GM10266 (cell line): ENCODE measurements at regions not wholly inside any gene's neighbourhood (a gene's known extent, or its start where the extent isn't known, plus 50 kb on each side); places are given as distances from the start of the nearest gene placed in this dataset.

Source experiments
- DNase-seq: peaks from one replicate; pipeline ENCODE4 v3.0.0; 2012; ENCODE audit errors: extremely low spot score
- CTCF ChIP-seq: IDR thresholded peaks from 2 replicates; pipeline ENCODE4 v1.5.1; 2012; ENCODE audit warnings: mild to moderate bottlenecking, low read depth; ENCODE audit not compliant: control insufficient read depth, insufficient read depth; ENCODE audit errors: missing control alignments

DNA sequence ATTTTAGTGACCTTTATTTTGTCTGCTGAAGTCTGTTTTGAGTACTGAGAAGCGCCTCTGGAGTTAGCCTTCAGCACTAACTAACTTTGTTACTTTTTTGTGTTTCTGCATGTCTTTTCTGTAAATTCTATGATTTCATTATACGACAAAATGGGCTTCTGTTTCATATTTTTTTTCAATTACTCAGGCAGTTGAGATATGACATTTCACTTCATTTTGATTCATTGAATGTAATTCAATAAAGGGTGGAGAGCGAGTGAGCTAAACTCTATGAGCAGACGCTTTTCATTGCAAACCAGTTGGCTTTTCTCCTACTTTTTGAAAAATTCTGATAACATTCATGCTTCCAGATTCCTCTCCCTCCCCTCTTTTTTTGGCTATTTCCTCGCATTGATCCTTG is 84.4 kb upstream of the KCNH8 start:
- DNase-seq: no peak
- TF ChIP-seq CTCF: no peak

DNA sequence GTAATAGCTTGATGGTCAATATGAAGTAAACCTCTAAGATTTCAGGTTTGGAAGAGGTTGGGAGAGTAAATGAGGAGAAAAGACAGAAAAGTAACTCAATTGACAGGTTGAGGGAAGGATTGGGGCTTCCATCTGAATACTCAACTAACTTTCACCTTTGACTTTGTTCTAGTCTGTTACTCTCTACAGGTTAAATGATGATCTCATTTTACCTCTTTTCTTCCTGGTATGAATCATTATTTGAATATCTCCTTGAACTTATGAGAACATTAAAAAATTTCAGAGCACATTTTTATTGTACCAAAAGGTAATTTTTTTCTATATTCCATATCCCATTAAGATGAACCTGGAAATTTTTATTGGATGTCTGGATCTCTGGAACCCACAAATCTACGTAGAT is 87.9 kb upstream of the KCNH8 start:
- TF ChIP-seq CTCF: no peak
- no peak for DNase-seq

GRCh38 chr3:19052874-19053273 is 95.4 kb upstream of the KCNH8 start:
- no peak for TF ChIP-seq CTCF
- DNase-seq: no peak

- no peak for TF ChIP-seq CTCF
- no peak for DNase-seq
These were observed 101.9 kb upstream of the KCNH8 start for GRCh38 chr3:19046440-19046839.

DNA sequence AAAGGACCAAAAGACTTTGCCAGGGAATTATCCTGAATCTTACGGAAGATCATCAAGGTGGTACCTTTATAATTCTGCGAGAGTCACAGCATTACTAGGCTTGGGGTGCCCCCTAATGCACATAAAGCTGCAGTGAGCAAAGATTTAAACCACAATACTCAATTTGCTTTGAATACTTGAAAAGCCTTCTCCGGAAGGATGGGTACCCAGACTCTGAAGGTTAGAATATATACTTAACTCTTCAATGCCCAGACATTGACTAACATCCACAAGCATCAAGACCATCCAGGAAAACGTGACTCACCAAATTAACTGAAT is 117.8 kb upstream of the KCNH8 start:
- no peak for TF ChIP-seq CTCF
- no peak for DNase-seq

GRCh38 chr3:19029837-19030521 is 118.3 kb upstream of the KCNH8 start:
- no peak for TF ChIP-seq CTCF
- DNase-seq: no peak

DNA sequence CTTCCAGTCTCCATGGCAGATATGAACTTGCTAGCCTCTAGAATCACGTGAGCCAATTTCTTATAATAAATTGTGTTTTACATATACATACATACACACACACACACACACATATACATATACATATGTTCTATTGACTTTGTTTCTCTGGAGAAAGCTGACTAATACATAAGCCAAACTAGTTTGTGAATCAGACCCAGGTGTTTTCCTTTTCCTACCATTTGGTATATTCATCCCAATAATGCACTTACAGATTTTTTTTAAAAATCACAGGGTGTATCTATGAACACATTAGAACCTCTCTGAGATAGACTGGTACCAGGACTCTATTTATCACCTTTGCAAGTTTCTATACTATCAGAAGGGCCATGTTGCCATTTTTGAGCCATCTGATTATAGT is 122.9 kb upstream of the KCNH8 start:
- no peak for TF ChIP-seq CTCF
- DNase-seq: no peak
